Posterior vena cava (tissue), 2 donors: ENCODE measurements at regions not wholly inside any gene's neighbourhood (a gene's known extent, or its start where the extent isn't known, plus 50 kb on each side); places are given as distances from the start of the nearest gene placed in this dataset.

ENCODE experiments used
- DNase-seq: peaks from one replicate; pipeline ENCODE4 v3.0.0-alpha.2; 2020; ENCODE audit warnings: low spot score
- intact Hi-C, 2 donors: fragments of 100-400 bp; cut with DNase I; formaldehyde crosslinking; loops; one replicate each; pipeline versions ENCODE4 v1.14.1 to v1.14.2; 2022 to 2023
- donor health status: DM: yes; HTN: yes; CAD: no.
- donor health status: DM: yes; HTN: yes; CAD: no.

DNA sequence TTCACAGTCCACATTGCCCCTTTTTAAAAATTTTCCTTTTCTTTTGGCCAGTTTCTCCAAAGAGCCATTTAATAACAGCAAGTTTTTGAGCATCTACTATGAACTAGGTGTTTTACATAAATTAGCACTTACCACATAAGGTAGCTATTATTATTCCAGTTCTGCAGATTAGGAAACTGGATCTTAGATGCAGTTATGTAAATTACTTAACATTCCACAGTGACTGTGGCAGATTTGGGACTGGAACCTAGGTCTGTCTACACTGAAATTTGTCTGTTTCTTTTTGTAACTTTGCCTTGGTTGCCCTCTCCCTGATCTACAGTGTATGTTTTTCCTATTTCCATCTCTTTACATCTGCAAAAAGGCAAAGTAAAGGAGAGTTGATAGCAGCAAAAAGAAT is 164.8 kb upstream of the ATP1B1 start:
- DNase-seq: no peak
- intact Hi-C loops: no loop called here

DNA sequence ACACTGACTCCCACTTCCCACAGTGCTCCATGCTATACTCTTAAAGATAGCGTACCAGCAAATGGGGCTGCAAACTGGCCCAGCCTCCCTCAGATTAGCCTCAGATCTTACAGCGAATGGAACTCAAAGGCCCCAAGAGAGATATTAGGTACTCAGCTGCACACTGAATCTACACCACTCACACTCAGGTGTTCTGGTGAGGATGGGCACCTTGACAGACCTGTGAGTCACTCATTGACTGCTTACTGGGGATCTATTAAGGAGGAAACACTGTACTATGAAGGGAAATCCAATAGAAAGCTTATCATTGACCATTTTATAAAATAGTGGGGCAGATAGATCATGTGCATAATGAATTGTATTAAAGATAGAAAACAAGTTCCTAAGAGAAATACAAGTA is 164.3 kb upstream of the ATP1B1 start:
- intact Hi-C loops: no loop called here
- DNase-seq: no peak

DNA sequence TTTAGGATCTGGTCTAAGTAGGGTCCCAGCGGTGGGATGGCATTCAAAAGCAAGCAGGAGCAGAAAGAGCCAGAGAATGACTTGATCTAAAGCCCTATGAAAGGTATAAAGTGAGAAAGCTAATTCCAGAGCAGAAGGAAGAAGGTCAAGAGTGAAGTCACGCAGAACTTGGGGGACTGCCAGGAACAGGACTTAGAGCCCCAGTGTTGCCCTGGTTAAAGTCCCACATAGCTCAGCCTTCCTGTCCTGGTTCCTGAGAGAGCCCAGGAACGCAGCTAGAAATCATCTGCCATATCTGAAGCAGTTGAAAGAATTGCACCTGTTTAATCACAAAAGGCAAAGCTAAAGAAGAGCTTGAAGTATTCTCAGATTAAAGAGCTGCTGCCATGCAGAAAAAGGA is 160.6 kb upstream of the ATP1B1 start:
- peak; percentile 79 for DNase-seq
- intact Hi-C loops: no loop called here

DNA sequence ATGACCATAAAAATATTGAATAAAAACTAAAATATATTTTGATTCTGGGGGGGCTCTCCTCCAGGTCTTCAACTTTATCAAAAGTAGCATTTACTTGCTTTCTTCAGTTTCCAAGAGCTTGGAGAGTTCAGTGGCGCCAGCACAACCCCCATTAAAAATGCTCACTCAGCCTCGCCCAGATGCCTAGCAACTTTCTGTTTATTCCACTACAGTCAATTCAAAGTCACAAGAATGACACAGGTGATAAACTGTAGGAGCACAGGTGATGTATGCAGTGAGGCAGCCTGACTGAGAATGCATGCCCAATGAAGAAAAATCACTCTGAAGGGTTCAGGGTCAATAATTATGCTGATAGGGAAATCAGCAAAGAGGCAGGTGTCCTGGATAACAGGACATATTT is 159.4 kb upstream of the ATP1B1 start:
- intact Hi-C loops: no loop called here
- no peak for DNase-seq

DNA sequence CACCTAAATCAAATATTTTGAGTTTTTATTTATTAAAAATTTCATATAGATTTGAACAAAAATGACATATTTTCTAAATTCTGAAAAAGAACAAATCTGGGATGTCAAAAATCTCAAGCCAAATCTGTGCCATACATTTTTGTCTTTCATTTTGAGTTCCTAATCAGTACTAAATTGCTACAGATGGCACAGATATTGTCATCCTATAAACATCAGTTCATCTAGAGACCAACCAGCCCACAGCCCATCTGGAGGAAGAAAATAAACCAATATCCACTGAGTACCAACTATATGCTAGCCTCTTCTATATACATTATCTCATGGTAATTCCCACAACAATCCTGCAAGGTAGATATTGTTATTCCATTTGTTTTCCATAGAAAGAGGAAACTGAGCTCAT is 156.8 kb upstream of the ATP1B1 start:
- no peak for DNase-seq
- intact Hi-C loops: no loop called here

DNA sequence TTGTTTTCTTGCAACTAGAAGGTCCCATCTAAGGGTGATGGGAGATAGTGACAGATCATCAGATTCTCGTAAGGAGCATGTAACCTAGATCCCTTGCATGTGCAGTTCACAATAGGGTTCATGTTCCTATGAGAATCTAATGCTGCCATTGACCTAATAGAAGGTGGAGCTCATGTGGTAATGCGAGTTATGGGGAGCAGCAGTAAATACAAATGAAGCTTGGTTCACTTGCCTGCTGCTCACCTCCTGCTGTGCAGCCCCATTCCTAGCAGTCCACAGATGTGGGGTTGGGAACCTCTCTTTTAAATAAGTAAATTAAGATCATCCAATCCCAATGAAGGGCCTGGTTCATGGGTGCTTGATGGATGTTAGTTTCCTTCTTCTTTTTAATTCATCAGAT is 148.7 kb upstream of the ATP1B1 start:
- no peak for DNase-seq

DNA sequence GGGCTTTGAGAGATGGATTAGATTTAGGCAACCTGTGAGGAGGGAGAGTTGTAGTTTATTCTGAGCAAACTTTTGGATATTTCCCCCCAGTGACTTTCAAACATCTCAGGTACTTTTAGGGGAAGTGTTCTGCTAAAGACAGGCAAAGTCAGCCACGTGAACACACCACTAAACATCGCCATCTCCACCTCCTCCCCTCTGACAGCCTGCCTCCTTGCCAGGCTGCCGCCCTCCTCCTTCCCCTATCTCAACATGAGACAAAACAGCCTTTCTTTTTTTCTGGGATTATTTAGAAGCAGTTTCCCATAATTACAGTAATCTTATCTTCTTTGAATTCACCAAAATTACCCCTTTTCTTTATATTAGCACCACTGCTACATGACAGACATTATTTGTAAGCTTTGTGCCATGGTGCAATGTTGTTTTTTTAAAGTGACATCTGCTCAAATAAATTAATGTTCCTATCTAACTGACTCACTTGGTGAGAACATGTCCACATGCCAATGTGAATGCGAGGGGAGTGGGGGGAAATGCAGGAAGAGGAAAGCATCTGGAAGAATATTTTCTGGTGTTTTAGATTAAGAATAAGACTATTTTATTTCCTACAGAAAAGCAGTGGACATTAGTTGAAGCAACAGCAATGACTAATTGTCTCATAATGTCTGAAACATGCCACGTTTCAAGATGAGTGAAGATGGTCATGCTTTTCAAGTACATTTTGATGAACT is 147.8 kb upstream of the ATP1B1 start:
- intact Hi-C loops: no loop called here
- DNase-seq: no peak

More for the DNA sequence above, 148.7 kb upstream of the ATP1B1 start:
- intact Hi-C loops: no loop called here

DNA sequence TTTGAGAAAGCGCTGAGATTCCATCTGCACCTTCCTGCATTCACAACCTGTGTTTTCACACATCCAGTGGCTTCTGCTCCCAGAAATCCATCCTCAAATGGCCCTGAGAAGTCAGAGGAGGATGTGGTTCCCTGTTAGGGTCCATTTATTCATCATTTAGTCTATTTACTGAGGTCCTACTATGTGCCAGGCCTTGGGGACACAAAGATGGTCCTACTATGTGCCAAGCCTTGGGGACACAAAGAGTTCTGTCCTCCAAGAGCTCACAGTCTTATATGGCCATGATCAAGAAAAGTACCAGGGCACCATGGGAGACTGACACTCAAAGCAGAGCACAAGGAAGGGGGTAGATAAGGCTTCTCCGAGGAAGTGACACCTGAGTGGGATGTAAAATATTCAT is 147.1 kb upstream of the ATP1B1 start:
- intact Hi-C loops: no loop called here
- DNase-seq: no peak

DNA sequence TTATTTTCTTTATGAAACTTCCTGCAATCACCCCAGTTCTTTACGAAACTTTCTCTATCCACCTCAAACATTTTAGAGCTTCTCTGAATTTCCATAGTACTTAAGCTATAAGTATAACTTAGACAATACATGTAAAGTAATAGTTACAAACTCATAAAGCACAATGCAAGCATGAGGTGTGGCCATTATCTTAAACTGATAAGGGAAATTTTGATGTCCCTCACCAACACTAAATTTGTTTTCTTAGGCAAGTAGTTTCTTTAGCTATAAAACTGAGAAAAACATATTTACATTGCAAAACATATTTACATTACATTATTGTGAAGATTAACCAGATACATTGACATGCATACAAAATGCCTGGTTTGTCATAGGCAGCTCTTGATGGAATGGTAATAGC is 146.4 kb upstream of the ATP1B1 start:
- DNase-seq: no peak
- intact Hi-C loops: no loop called here

DNA sequence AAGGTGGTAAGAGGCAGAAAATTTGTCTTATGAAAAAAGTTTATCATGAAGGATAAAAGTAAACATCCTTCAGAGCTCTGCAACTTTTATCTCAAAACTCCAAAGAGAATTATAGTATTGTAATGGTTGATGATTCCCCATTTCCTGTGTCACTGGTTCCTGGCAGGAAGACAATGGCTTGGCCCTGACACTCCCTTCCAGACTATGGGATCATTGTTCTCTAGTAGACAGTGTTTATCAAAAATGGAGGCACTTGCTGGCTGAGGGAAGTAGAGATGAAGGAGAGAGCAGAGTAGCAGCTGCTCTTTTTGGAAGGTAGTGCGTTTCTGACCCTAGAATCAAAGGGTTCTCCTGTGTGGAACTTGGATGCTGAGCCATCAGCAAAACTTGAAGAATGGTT is 145.9 kb upstream of the ATP1B1 start:
- DNase-seq: no peak
- intact Hi-C loops: no loop called here

DNA sequence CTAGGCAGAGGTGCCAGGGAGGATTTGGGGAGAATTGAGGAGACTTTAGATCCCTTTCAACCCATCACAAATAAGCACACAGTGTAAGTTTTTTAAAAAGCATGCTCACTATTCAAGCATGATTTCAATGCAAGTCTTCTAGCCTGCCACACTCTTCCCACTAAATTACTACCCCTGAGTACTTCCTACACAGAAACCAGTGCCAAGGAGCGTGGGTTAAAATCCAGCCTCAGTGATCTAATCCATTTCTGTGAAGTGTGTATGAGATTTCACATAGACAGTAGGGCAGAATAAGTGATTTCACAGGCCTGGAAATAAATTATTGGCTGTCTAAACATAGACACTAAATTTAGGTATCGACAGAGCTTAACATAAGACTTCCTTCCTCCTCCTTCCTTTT is 142.9 kb upstream of the ATP1B1 start:
- intact Hi-C loops: no loop called here
- DNase-seq: no peak

DNA sequence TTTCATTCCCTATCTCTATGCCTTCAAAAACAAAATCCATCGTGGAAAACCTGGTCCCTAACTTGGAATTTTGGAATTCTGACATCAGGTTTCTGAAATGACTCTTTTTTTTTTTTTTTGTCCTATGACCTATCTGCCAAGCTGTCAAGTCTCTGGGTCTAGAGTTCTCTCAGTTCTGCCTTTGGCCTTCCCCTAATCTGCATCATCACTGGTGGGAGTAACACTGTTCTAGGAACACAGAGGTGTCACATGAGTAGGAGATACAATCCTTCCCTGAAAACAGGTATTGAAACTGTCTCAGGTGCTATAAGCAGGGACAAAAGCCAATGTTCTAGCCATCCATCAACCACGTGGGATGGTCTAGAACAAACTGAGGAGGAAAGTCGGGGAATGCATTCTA is 142.0 kb upstream of the ATP1B1 start:
- intact Hi-C loops: no loop called here

DNA sequence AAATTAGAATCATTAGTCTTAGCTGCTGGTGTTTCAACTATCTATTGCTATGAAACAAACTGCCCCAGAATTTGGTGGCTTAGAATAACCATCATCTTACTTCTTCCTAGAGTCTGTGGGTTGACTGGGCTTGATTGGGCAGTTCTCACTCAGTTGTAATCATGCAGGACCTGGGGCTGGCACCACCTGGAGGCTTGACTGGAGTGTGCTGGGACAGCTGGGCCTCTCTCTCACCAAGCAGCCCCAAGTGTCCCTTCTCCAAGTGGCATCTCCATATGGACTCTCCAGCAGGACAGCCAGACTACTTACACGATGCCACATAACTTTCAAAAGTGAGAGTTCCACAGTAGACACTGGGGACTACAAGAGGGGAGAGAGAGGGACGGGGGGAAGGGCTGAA is 140.3 kb upstream of the ATP1B1 start:
- DNase-seq: no peak
- intact Hi-C loops: no loop called here

More for the DNA sequence above, 142.0 kb upstream of the ATP1B1 start:
- DNase-seq: no peak

DNA sequence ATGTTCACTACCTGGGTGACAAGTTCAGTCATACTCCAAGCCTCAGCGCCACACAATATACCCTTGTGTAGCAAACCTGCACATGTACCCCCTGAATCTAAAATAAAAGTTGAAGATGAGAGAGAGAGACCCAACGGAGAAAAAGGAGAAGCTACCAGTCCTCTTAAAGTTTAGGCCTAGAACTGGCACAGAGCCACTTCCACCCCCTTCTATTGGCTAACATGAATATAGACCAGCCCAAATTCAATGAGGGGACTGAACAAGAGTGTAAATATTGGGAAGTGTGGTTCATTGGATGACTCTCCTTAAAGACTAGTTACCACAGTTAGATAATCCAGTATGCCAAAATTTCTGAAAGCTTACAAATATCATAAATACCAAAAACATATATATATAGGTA is 139.9 kb upstream of the ATP1B1 start:
- no peak for DNase-seq

DNA sequence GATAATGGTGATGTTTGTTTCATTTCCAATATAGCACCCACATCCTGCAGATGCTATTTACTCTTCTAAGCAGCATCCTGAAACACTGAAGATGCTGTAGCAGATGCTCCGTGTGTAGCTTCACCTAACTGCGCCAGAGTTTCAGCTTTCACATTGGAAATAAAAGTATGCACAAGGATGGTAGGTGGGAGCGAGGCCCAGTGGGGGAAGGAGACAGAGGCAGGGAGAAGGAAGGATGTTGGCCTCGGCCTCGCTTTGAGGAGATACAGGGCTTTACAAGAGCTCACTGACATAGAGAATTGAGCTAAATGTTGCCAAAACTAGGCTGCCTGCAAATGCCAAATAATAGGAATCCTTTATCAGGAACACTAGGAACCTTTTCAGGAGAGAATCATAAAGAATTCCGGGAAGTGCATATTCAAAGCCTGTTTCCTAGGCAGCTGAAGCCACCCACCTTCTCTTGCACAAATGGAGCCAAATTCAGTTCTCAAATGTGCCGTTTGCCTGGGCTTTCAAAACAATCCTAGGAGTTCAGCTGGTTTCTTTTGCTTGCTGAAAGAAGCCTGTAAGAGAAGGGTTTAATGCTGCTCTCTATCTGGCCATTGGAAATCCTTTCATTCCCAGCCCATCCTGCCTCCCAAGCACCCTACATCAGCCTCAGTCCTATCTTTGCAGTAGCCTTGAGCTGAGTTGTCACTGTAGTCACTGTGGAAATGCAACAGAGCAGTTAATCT is 135.4 kb upstream of the ATP1B1 start:
- intact Hi-C loops: no loop called here
- no peak for DNase-seq

More for the DNA sequence above, 139.9 kb upstream of the ATP1B1 start:
- intact Hi-C loops: no loop called here

DNA sequence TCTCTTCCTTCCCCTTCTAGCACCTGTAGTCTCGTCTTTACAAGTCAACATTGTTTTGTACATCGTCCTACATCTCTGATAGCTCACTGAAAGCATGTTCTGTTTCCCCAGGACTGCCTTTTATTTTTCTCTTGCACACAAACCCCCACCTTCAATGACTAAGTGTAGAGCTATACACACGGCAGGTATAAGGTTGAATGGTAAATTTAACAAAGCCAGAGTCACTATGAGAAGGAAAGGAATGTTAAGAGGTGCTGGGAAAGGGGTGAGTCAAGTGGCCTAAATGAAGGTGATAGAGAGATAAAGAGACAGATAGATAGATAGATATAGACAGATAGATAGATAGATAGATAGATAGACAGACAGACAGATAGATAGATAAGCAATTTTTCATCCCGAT is 134.3 kb upstream of the ATP1B1 start:
- intact Hi-C loops: no loop called here
- no peak for DNase-seq

DNA sequence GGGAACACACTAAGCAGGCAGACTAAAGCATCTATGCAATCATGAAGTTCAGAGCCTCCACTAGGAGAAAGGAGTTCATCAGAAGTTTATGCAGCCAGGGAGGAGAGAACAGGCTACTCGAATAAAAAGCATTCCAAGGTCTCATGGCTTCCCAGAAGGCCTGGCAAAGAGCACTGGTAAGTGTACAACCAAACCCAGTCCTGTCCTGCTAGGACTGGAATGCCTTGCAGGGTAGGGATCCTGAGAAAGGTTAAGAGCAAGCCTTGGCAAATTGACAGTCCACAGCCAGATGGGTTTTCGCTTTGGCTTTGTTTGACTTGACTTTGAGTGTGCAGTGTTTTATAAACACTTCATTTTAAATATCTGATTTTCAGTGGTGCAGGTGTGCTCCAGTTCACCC is 133.6 kb upstream of the ATP1B1 start:
- no peak for DNase-seq
- intact Hi-C loops: no loop called here

DNA sequence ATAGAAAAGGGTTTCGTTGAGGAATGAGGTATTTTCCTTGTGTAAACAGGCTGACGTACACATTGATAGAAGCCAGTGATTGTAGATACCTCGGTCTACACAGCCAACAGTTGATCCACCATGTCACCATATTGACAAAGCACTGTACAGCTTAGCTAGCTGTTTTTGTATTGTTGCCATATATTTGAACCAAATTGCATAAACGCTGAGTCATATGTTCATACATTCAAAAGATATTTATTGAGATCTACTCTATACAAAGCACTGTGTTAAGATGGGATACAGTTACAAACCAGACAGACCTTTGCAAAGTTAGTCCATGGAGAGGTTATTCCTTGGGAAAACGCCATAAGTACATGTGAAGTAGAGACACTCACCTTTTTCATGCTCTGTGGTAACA is 132.4 kb upstream of the ATP1B1 start:
- intact Hi-C loops: no loop called here
- DNase-seq: no peak

DNA sequence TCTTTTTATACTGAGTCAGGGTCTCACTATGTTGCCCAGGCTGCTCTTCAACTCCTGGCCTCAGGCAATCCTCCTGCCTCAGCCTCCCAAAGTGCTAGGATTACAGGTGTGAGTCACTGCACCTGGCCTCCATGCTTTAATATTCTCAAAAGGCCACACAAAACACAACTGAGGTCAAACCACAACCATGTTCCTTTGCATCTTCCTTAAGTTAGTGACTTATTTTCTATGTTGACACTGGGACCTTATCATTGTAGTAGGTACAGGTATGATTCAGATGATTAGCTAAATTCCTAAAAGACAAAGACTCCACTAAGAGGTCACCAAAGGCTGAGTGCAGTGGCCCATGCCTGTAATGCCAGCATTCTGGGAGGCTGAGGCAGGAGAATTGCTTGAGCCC is 131.9 kb upstream of the ATP1B1 start:
- no peak for DNase-seq
- intact Hi-C loops: no loop called here

DNA sequence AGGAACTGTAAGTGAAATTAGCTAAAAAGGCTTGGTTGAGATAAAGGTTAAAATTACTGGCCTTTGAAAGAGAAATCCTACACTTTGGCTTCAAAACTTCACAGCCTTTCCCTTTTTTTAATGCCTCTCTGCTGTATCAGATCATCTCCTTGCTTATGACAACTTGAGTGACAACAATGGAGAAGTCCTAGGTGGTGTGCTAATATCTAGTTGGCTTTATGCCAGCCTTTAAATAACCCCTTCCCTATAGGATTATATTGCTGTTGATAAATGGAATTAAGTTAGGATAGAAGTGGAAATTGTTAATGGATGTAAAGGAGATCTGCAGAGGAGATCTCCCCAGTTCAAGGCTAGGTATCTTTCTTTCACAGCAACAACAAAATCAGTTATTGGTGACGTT is 130.2 kb upstream of the ATP1B1 start:
- no peak for DNase-seq
- intact Hi-C loops: no loop called here

DNA sequence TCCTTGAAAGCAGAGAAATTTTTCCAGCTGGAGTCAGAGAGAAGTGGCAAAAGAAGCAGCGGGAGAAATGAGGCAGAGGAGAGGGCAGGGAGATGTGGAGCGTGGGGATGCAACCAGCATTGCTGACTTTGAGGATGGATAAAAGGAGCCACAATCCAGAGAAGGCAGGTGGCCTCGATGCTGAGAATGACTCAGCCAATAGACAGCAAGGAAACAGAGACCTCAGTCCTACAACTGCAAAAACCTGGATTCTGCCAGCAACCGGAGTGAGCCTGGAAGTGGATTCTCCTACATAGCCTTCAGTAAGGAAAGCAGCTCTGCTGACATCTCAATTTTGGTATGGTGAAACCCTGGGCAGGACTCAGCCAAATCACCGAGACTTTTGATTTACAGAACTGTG is 128.9 kb upstream of the ATP1B1 start:
- intact Hi-C loops: no loop called here
- DNase-seq: no peak
